Loucy (cell line): ENCODE measurements at regions not wholly inside any gene's neighbourhood (a gene's known extent, or its start where the extent isn't known, plus 50 kb on each side); places are given as distances from the start of the nearest gene placed in this dataset.
"Not testable (repeated sequence)": the region's sequence is repeated elsewhere in the genome, so short reads cannot be mapped to it uniquely, and the experiment has no call there.

Experiments used
- H2AFZ ChIP-seq: fragments of 200-600 bp; sonication (generic); 2 replicates; pipeline ENCODE4 v1.6.0; 2016; ENCODE audit warnings: antibody characterized with exemption, mild to moderate bottlenecking, low read length, moderate library complexity
- H3F3A ChIP-seq: fragments of 200-600 bp; 2 replicates; pipeline ENCODE4 v1.6.0; 2016; ENCODE audit warnings: antibody characterized with exemption, low read depth, mild to moderate bottlenecking
- H3K27me3 ChIP-seq: fragments of 200-600 bp; sonication (generic); 2 replicates; pipeline ENCODE4 v1.6.1; 2014; ENCODE audit warnings: low read length, mild to moderate bottlenecking; ENCODE audit not compliant: insufficient read depth, poor library complexity, severe bottlenecking
- H3K36me3 ChIP-seq: fragments of 200-600 bp; sonication (generic); 2 replicates; pipeline ENCODE4 v1.6.1; 2016; ENCODE audit warnings: low read length; ENCODE audit not compliant: insufficient read depth
- H3K4me1 ChIP-seq: fragments of 200-600 bp; sonication (generic); 2 replicates; pipeline ENCODE4 v1.5.1; 2014; ENCODE audit warnings: low read length, mild to moderate bottlenecking; ENCODE audit not compliant: insufficient read depth, poor library complexity, severe bottlenecking
- H3K4me2 ChIP-seq: fragments of 200-600 bp; sonication (generic); 2 replicates; pipeline ENCODE4 v1.6.0; 2014; ENCODE audit warnings: antibody characterized with exemption, low read length, low read depth, mild to moderate bottlenecking; ENCODE audit not compliant: poor library complexity, severe bottlenecking
- H3K4me3 ChIP-seq: fragments of 200-600 bp; sonication (generic); 2 replicates; pipeline ENCODE4 v1.5.1; 2014; ENCODE audit warnings: low read length, mild to moderate bottlenecking, mixed read lengths; ENCODE audit not compliant: poor library complexity, severe bottlenecking
- H3K79me2 ChIP-seq: fragments of 200-600 bp; sonication (generic); 2 replicates; pipeline ENCODE4 v1.6.1; 2014; ENCODE audit warnings: low read length; ENCODE audit not compliant: insufficient read depth
- H3K9ac ChIP-seq: fragments of 200-600 bp; sonication (generic); 2 replicates; pipeline ENCODE4 v1.6.0; 2014; ENCODE audit warnings: mild to moderate bottlenecking, low read depth, low read length, moderate library complexity; ENCODE audit not compliant: poor library complexity, severe bottlenecking
- H3K9me2 ChIP-seq: fragments of 200-600 bp; sonication (generic); replicated peaks from 2 replicates; pipeline ENCODE4 v1.6.1; 2016; ENCODE audit warnings: low read depth, low read length, mixed read lengths
- H3K9me3 ChIP-seq: fragments of 200-600 bp; sonication (generic); 2 replicates; pipeline ENCODE4 v1.6.1; 2014; ENCODE audit warnings: mild to moderate bottlenecking, antibody characterized with exemption, low read length, low read depth; ENCODE audit not compliant: insufficient read depth
- H4K20me1 ChIP-seq: fragments of 200-600 bp; sonication (generic); 2 replicates; pipeline ENCODE4 v1.6.0; 2014; ENCODE audit warnings: antibody characterized with exemption, low read length, mild to moderate bottlenecking; ENCODE audit not compliant: insufficient read depth, poor library complexity, severe bottlenecking
- CTCF ChIP-seq: fragments of 200-600 bp; sonication (generic); conservative IDR thresholded peaks from 2 replicates; pipeline ENCODE4 v1.5.1; 2014; ENCODE audit warnings: mild to moderate bottlenecking, antibody characterized with exemption, low read length
- EZH2phosphoT487 ChIP-seq: fragments of 200-600 bp; IDR thresholded peaks from 2 replicates; pipeline ENCODE4 v1.6.1; 2018; ENCODE audit warnings: antibody characterized with exemption, mild to moderate bottlenecking, moderate library complexity, borderline replicate concordance

- no peaks in the 10 kb centered on the region for H3K79me2 ChIP-seq
- no peaks in the 10 kb centered on the region for H3K36me3 ChIP-seq
- no peaks in the 10 kb centered on the region for H3K9me2 ChIP-seq
- H3K4me2 ChIP-seq = no peak overlapping the region
- H3K9me3 ChIP-seq = no peaks in the 10 kb centered on the region
- H3K9ac ChIP-seq = no peak overlapping the region
- H4K20me1 ChIP-seq = no peaks in the 10 kb centered on the region
- TF ChIP-seq CTCF = no peak
- TF ChIP-seq EZH2phosphoT487 = no peak
- H2AFZ ChIP-seq = no peak overlapping the region
- H3K4me1 ChIP-seq = no peaks in the 10 kb centered on the region
- H3F3A ChIP-seq = no peaks in the 10 kb centered on the region
- no peak overlapping the region for H3K4me3 ChIP-seq
- H3K27me3 ChIP-seq = no peaks in the 10 kb centered on the region
These were observed 175.8 kb upstream of the ZSWIM2 start for GRCh38 chr2:187024739-187025138.

GRCh38 chr2:187023996-187024395, 175.0 kb upstream of the ZSWIM2 start:
- not testable (repeated sequence) for H2AFZ ChIP-seq, H4K20me1 ChIP-seq, H3K4me2 ChIP-seq, H3K79me2 ChIP-seq, H3K36me3 ChIP-seq, H3K4me1 ChIP-seq, H3K9ac ChIP-seq, H3K4me3 ChIP-seq, H3K9me3 ChIP-seq, H3F3A ChIP-seq, H3K9me2 ChIP-seq, H3K27me3 ChIP-seq

GRCh38 chr2:187017438-187017837, 168.5 kb upstream of the ZSWIM2 start:
- Histone ChIP-seq H3K9ac (no peak overlapping the region), H3K36me3 (no peaks in the 10 kb centered on the region), H3K9me3 (no peaks in the 10 kb centered on the region), H3K4me2 (no peak overlapping the region), H3K27me3 (no peaks in the 10 kb centered on the region), H3K9me2 (no peaks in the 10 kb centered on the region), H3K79me2 (no peaks in the 10 kb centered on the region), H3K4me3 (no peak overlapping the region), H4K20me1 (no peaks in the 10 kb centered on the region), H3K4me1 (no peaks in the 10 kb centered on the region), H2AFZ (no peak overlapping the region), H3F3A (no peaks in the 10 kb centered on the region)
- TF ChIP-seq CTCF (no peak), EZH2phosphoT487 (no peak)

GRCh38 chr2:187013058-187013457, 164.1 kb upstream of the ZSWIM2 start:
- H3K27me3 ChIP-seq = no peaks in the 10 kb centered on the region

More at GRCh38 chr2:187013058-187013457, 164.1 kb upstream of the ZSWIM2 start:
- Histone ChIP-seq H3K9me2 (no peaks in the 10 kb centered on the region), H3K9me3 (no peaks in the 10 kb centered on the region), H3K4me3 (no peak overlapping the region), H4K20me1 (no peaks in the 10 kb centered on the region), H3K4me1 (no peaks in the 10 kb centered on the region), H2AFZ (no peak overlapping the region), H3F3A (no peaks in the 10 kb centered on the region), H3K79me2 (no peaks in the 10 kb centered on the region), H3K36me3 (no peaks in the 10 kb centered on the region), H3K4me2 (no peak overlapping the region), H3K9ac (no peak overlapping the region)
- TF ChIP-seq CTCF (no peak), EZH2phosphoT487 (no peak)
